Mononuclear cell (primary cell): ENCODE measurements at regions not wholly inside any gene's neighbourhood (a gene's known extent, or its start where the extent isn't known, plus 50 kb on each side); places are given as distances from the start of the nearest gene placed in this dataset.
"Not testable (repeated sequence)": the region's sequence is repeated elsewhere in the genome, so short reads cannot be mapped to it uniquely, and the experiment has no call there.

ENCODE experiments used
- H3K27me3 ChIP-seq: 2 replicates; pipeline ENCODE4 v1.6.0; 2011; ENCODE audit warnings: low read length, control low read depth; ENCODE audit not compliant: insufficient read depth
- H3K4me1 ChIP-seq: 2 replicates; pipeline ENCODE4 v1.5.1; 2011; ENCODE audit warnings: mild to moderate bottlenecking, low read length, control low read depth; ENCODE audit not compliant: insufficient read depth
- H3K4me3 ChIP-seq: 2 replicates; pipeline ENCODE4 v1.5.1; 2011; ENCODE audit warnings: mild to moderate bottlenecking, low read length, moderate library complexity
- H3K9me3 ChIP-seq: 2 replicates; pipeline ENCODE4 v1.5.1; 2011; ENCODE audit warnings: low read depth, mild to moderate bottlenecking, control low read depth, low read length

GRCh38 chr6:27577922-27578321 lies 105.0 kb upstream of the ZNF184 start:
- H3K9me3 ChIP-seq = no peaks in the 10 kb centered on the region
- H3K4me3 ChIP-seq = no peak overlapping the region
- peaks cover 34% of the 10 kb centered on the region for H3K27me3 ChIP-seq
- no peaks in the 10 kb centered on the region for H3K4me1 ChIP-seq

GRCh38 chr6:27575594-27576361 lies 102.9 kb upstream of the ZNF184 start:
- Histone ChIP-seq H3K4me3 (no peak overlapping the region), H3K9me3 (no peaks in the 10 kb centered on the region), H3K27me3 (peaks cover 22% of the 10 kb centered on the region)

GRCh38 chr6:27568226-27568897 lies 95.5 kb upstream of the ZNF184 start:
- H3K9me3 ChIP-seq = no peaks in the 10 kb centered on the region
- H3K27me3 ChIP-seq = peaks cover 69% of the 10 kb centered on the region
- H3K4me3 ChIP-seq = no peak overlapping the region
- H3K4me1 ChIP-seq = no peaks in the 10 kb centered on the region

More at GRCh38 chr6:27575594-27576361, 102.9 kb upstream of the ZNF184 start:
- no peaks in the 10 kb centered on the region for H3K4me1 ChIP-seq

DNA sequence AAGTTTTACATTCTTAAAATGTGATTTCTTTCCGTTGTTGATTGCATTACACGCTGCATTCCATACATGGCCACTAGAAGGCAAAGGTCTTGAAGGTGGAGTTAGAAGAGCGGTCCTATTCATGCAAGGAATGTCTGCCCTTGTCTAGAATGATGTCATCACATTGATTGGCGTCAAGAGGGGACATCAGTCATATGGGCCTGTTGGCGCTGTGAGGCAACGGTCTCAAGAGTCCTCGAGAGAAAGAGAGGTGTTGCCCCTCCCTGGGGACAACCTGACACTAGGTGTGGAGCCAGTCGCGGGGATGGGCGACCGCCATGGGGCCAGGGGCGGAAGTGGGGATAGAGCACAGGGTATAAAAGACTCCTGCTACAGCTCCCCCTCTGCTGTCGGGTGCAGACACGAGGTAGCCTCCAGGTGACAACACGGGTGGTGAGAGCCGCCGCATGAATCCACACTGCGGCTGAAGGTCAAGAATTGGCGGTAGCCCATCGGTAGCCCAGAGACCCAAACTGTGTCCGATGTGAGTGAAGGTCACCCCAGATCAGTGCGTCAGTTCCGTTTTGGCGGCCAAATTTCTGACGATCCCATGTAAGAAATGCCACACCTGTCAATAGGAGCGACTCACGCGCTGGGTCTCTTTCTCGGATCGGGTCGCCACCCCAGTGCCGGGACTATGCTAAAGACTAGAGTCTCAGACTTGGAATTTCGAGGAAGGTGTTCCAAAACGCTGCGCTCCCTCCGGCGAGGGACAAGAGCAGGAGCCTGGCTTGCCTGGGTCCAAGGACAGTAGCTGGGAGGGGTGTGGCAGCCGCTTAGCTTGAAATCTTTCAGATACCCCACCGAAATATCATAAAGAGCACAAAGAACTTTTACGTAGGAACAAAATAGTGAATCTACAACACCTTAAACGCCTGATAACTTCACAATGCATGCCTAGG lies 93.2 kb upstream of the ZNF184 start:
- Histone ChIP-seq H3K27me3 (peaks cover 87% of the 10 kb centered on the region), H3K9me3 (no peaks in the 10 kb centered on the region), H3K4me1 (no peaks in the 10 kb centered on the region), H3K4me3 (no peak overlapping the region)

- no peaks in the 10 kb centered on the region for H3K9me3 ChIP-seq
- H3K4me3 ChIP-seq = no peak overlapping the region
- H3K27me3 ChIP-seq = peaks cover 99% of the 10 kb centered on the region
- H3K4me1 ChIP-seq = no peaks in the 10 kb centered on the region
Measured at GRCh38 chr6:27562027-27562410, 89.1 kb upstream of the ZNF184 start.

GRCh38 chr6:27558028-27558724 lies 85.3 kb upstream of the ZNF184 start:
- Histone ChIP-seq H3K27me3 (peaks cover 99% of the 10 kb centered on the region), H3K4me3 (no peak overlapping the region), H3K4me1 (no peaks in the 10 kb centered on the region), H3K9me3 (no peaks in the 10 kb centered on the region)

GRCh38 chr6:27556406-27556805 lies 83.5 kb upstream of the ZNF184 start:
- H3K4me1 ChIP-seq = no peaks in the 10 kb centered on the region
- no peak overlapping the region for H3K4me3 ChIP-seq
- peaks cover 99% of the 10 kb centered on the region for H3K27me3 ChIP-seq
- H3K9me3 ChIP-seq = no peaks in the 10 kb centered on the region

- peaks cover 100% of the 10 kb centered on the region for H3K27me3 ChIP-seq
- H3K4me3 ChIP-seq = no peak overlapping the region
Measured at GRCh38 chr6:27553123-27553904, 80.4 kb upstream of the ZNF184 start.

DNA sequence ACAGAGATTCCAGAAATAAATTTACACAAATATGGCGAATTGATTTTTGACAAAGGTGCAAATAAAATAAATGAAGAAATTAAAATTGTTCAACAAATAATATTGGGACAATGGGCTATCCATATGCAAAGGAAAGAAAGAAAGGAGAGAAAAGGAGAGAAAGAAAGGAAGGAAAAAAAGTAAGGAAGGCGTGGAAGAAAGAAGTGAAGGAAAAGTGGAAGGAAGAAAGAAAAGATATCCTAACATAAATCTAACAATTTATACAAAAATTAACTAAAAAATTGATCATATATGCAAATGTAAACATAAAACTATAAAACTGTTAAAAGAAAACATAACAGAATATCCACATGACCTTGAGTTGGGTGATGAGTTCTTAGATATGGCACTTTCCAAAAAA lies 78.7 kb upstream of the ZNF184 start:
- H3K4me1 ChIP-seq = no peaks in the 10 kb centered on the region
- H3K27me3 ChIP-seq = peaks cover 100% of the 10 kb centered on the region
- no peak overlapping the region for H3K4me3 ChIP-seq
- H3K9me3 ChIP-seq = no peaks in the 10 kb centered on the region

More at GRCh38 chr6:27553123-27553904, 80.4 kb upstream of the ZNF184 start:
- no peaks in the 10 kb centered on the region for H3K4me1 ChIP-seq
- H3K9me3 ChIP-seq = no peaks in the 10 kb centered on the region

- Histone ChIP-seq H3K9me3 (no peaks in the 10 kb centered on the region), H3K27me3 (peaks cover 100% of the 10 kb centered on the region), H3K4me1 (no peaks in the 10 kb centered on the region)
Measured at GRCh38 chr6:27550692-27551091, 77.8 kb upstream of the ZNF184 start.

GRCh38 chr6:27549241-27549598 lies 76.3 kb upstream of the ZNF184 start:
- H3K9me3 ChIP-seq, H3K4me1 ChIP-seq, H3K4me3 ChIP-seq: not testable (repeated sequence)
- peaks cover 99% of the 10 kb centered on the region for H3K27me3 ChIP-seq

More at GRCh38 chr6:27550692-27551091, 77.8 kb upstream of the ZNF184 start:
- H3K4me3 ChIP-seq = no peak overlapping the region

DNA sequence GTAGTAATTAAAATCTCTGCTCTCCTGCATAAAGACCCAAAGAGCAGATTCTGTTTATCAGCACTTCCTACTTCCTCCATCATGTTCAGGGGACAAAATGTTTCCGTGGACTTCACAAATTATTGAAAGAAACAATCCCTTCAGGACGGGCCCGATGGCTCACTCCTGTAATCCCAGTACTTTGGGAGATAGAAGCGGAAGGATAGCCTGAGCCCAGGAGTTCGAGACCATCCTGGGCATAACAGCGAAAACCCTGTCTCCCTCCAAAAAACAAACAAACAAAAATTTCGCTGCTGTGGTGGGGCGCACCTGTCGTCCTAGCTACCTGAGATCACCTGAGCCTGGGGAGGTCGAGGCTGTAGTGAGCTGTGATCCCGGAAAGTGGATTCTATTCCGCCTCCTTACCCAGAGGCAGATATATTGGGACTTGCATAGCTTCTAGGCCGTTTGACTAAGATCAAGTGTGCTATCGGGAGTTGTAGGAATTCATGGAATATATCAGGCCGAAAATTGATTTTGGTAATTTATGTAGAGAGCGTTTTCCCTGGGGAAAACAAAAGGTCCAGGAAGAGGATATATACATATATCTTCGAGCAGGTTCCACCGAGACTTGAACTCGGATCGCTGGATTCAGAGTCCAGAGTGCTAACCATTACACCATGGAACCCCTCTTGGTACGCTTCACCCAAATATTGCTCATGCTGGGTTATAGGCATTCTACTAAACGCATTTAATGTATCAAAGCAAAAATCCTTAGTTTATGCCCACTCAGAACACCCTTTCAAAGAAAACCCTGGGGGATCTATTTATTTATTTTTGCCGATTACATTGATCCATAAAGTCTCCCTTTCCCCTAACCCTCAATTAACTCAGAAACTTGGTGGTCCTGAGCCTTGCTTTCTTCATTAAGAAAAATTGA lies 74.5 kb upstream of the ZNF184 start:
- Histone ChIP-seq H3K9me3 (no peaks in the 10 kb centered on the region), H3K4me3 (no peak overlapping the region), H3K4me1 (no peaks in the 10 kb centered on the region), H3K27me3 (peaks cover 98% of the 10 kb centered on the region)

GRCh38 chr6:27546522-27546921 lies 73.6 kb upstream of the ZNF184 start:
- Histone ChIP-seq H3K27me3 (peaks cover 98% of the 10 kb centered on the region), H3K9me3 (no peaks in the 10 kb centered on the region), H3K4me3 (no peak overlapping the region), H3K4me1 (no peaks in the 10 kb centered on the region)
